ENCODE measurements at regions not wholly inside any gene's neighbourhood (a gene's known extent, or its start where the extent isn't known, plus 50 kb on each side); places are given as distances from the start of the nearest gene placed in this dataset.

GRCh38 chr20:51171141-51171540 lies 148.2 kb upstream of the KCNG1 start:
- TF ChIP-seq CTCF (IDR thresholded peaks at IDR 0.05), result no peak
- TF ChIP-seq POLR2A (IDR thresholded peaks at IDR 0.05), result no peak

Data from lower leg skin (tissue), 3 donors.